Keratinocyte (primary cell): ENCODE measurements at regions not wholly inside any gene's neighbourhood (a gene's known extent, or its start where the extent isn't known, plus 50 kb on each side); places are given as distances from the start of the nearest gene placed in this dataset.

ENCODE experiments used
- EZH2 ChIP-seq: IDR thresholded peaks from one replicate; pipeline ENCODE4 v1.6.1; 2012; ENCODE audit warnings: inconsistent platforms, mild to moderate bottlenecking, low read length, moderate library complexity
- TF ChIP-seq, protein P1 (sequence below), 3 experiments: IDR thresholded peaks in 1 of 3; conservative IDR thresholded peaks in 1 of 3; optimal IDR thresholded peaks in 1 of 3; 2 replicates in 2 of 3; 3 replicates in 1 of 3; pipeline versions ENCODE3 to v1.5.1; 2011; ENCODE audit warnings: low read length in 3 of 3, mild to moderate bottlenecking in 3 of 3, moderate library complexity in 2 of 3, control low read depth in 1 of 3, inconsistent platforms in 1 of 3; ENCODE audit not compliant: insufficient read depth in 2 of 3; ENCODE audit errors: extremely low read depth in 1 of 3

DNA sequence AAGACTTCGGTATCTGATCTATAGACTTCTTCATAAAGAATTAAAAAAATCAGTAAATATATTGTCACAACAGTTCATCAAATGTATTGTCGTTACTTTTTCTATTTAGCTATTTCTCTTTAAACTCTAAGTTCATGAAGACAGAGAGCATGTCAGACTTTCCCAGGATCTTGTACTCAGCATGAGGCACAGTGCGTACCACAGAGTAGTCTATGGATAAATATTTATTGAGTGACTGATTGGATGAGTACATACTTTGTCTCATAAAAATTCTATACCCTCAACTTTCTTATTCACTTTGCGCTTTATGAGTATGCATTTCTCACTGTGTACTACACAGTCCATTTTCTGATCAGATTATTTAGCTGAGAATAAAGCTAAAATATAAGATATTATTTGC, 1284.4 kb upstream of the ADGRB3 start:
- TF ChIP-seq, protein P1, sequence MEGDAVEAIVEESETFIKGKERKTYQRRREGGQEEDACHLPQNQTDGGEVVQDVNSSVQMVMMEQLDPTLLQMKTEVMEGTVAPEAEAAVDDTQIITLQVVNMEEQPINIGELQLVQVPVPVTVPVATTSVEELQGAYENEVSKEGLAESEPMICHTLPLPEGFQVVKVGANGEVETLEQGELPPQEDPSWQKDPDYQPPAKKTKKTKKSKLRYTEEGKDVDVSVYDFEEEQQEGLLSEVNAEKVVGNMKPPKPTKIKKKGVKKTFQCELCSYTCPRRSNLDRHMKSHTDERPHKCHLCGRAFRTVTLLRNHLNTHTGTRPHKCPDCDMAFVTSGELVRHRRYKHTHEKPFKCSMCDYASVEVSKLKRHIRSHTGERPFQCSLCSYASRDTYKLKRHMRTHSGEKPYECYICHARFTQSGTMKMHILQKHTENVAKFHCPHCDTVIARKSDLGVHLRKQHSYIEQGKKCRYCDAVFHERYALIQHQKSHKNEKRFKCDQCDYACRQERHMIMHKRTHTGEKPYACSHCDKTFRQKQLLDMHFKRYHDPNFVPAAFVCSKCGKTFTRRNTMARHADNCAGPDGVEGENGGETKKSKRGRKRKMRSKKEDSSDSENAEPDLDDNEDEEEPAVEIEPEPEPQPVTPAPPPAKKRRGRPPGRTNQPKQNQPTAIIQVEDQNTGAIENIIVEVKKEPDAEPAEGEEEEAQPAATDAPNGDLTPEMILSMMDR (optimal IDR thresholded peaks at IDR 0.05 in 1 of 3, IDR thresholded peaks at IDR 0.05 in 1 of 3, conservative IDR thresholded peaks at IDR 0.05 in 1 of 3; ENCODE audit: extremely low read depth in 1 of 3, insufficient read depth in 2 of 3, low read length in 3 of 3): no peak
- TF ChIP-seq EZH2: no peak
